Naive B cell (primary cell): ENCODE measurements at regions not wholly inside any gene's neighbourhood (a gene's known extent, or its start where the extent isn't known, plus 50 kb on each side); places are given as distances from the start of the nearest gene placed in this dataset.
"Not testable (repeated sequence)": the region's sequence is repeated elsewhere in the genome, so short reads cannot be mapped to it uniquely, and the experiment has no call there.

Experiments used
- ATAC-seq, 2 donors: fragments of 150-1000 bp; cut with Tn5 transposase; 2 replicates each; pipeline ENCODE4 v1.10.0; 2021; ENCODE audit warnings: low read depth in 2 of 2, mild to moderate bottlenecking in 2 of 2, moderate library complexity in 2 of 2
- DNase-seq: peaks from one replicate; pipeline ENCODE4 v3.0.0; 2022
- H3K27ac Mint-ChIP-seq, 6 donors: one replicate each; pipeline ENCODE4 v1.8.0; 2020 to 2022; ENCODE audit warnings: mild to moderate bottlenecking in 6 of 6, mixed read lengths in 6 of 6, moderate library complexity in 5 of 6, inconsistent platforms in 2 of 6
- H3K27me3 Mint-ChIP-seq, 3 donors: one replicate each; pipeline ENCODE4 v1.8.0; 2021 to 2022; ENCODE audit warnings: mixed read lengths in 3 of 3, mild to moderate bottlenecking in 1 of 3
- H3K36me3 Mint-ChIP-seq, 2 donors: one replicate each; pipeline ENCODE4 v1.8.0; 2020 to 2022; ENCODE audit warnings: mixed read lengths in 2 of 2, inconsistent platforms in 1 of 2, mild to moderate bottlenecking in 1 of 2
- H3K4me1 Mint-ChIP-seq, 3 donors: one replicate each; pipeline ENCODE4 v1.8.0; 2020 to 2022; ENCODE audit warnings: mixed read lengths in 3 of 3, inconsistent platforms in 1 of 3, mild to moderate bottlenecking in 1 of 3, moderate library complexity in 1 of 3
- H3K4me3 Mint-ChIP-seq, 8 donors: one replicate each; pipeline ENCODE4 v1.8.0; 2020 to 2022; ENCODE audit warnings: mild to moderate bottlenecking in 8 of 8, mixed read lengths in 8 of 8, moderate library complexity in 8 of 8, inconsistent platforms in 2 of 8
- H3K9me3 Mint-ChIP-seq, 7 donors: one replicate each; pipeline ENCODE4 v1.8.0; 2020 to 2022; ENCODE audit warnings: mixed read lengths in 7 of 7, mild to moderate bottlenecking in 5 of 7, inconsistent platforms in 2 of 7, moderate library complexity in 1 of 7

DNA sequence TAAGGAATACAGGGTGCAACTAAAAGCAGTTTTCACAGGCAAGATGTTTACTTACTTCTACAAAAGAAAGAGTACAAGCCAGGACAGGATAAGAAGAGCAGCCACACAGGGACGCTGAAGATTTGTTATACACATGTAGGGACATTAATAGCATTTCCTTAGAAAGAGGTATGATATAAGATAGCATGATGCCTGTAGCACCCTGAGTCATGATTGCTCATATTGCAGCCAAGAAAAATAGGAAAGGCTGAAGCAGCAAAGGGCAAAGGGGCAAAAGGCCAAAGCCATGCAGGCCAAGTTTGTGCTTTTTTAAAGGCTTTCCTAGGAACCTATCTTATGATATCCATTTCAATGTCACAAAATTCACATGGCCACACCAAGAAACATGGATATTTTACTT lies 552.0 kb upstream of the TPTE start:
- H3K9me3 Mint-ChIP-seq = peaks cover 2 to 32% (median 12%) of the 10 kb centered on the region in 7 donors
- ATAC-seq, H3K27ac Mint-ChIP-seq, DNase-seq, H3K4me3 Mint-ChIP-seq, H3K4me1 Mint-ChIP-seq, H3K36me3 Mint-ChIP-seq, H3K27me3 Mint-ChIP-seq: not testable (repeated sequence)

DNA sequence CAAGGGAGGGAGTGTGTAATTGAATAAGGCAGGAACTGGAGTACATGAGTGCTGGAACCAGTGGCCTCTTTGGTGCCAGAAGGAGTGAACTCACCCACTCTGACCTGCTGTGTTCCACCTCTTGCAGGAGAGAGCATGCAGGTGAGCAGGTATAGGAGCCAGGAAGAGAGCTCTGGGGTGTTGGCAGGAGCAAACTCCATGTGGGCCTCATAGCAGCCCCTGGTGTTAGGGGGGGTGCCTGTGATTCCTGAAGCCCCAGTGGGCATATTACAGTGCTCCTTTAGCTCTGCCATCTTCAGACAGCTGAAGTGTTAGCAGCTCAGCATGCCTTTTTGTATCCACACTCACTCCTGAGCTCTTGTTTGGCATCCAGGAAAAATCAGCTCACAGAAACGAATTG lies 549.4 kb upstream of the TPTE start:
- H3K4me3 Mint-ChIP-seq, H3K27me3 Mint-ChIP-seq, H3K36me3 Mint-ChIP-seq, H3K27ac Mint-ChIP-seq, H3K4me1 Mint-ChIP-seq, DNase-seq, ATAC-seq: not testable (repeated sequence)
- peaks cover 3 to 24% (median 9%) of the 10 kb centered on the region in 7 donors for H3K9me3 Mint-ChIP-seq

DNA sequence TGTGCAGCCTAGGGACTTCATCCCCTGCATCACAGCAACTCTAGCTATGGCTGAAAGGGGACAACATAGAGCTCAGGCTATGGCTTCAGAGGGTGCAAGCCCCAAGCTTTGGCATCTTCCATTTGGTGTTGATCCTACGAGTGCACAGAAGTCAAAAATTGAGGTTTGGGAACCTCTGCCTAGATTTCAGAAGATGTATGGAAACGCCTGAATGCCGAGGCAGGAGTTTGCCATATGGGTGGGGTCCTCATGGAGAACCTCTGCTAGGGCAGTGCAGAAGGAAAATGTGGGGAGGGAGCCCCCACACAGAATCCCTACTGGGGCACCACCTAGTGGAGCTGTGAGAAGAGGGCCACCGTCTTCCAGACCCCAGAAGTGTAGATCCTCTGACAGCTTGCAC lies 543.0 kb upstream of the TPTE start:
- H3K36me3 Mint-ChIP-seq, ATAC-seq, H3K27me3 Mint-ChIP-seq, H3K27ac Mint-ChIP-seq, H3K4me3 Mint-ChIP-seq, H3K4me1 Mint-ChIP-seq, DNase-seq: not testable (repeated sequence)
- peaks cover 4 to 22% (median 13%) of the 10 kb centered on the region in 7 donors for H3K9me3 Mint-ChIP-seq

DNA sequence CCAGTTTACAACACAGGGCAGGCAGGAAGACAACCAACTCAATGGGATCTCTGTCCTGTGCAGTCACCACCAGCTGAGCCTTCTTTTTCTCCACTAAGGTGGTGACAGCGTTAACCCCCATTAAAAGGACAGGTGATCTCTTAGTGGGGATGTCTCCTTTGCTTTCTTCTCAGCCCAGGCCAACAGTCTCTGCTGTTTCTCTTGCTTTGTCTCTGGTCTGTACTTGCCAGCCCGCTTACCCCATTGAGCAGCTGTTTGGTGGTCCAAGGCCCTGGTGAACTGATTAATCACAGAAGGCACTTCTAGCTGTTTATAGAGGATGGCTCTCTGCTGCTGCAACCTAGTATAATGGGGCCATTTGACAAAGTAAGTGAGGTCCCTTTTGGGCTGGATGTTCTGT lies 523.9 kb upstream of the TPTE start:
- not testable (repeated sequence) for H3K4me1 Mint-ChIP-seq, ATAC-seq, H3K4me3 Mint-ChIP-seq, H3K27me3 Mint-ChIP-seq, H3K36me3 Mint-ChIP-seq, H3K27ac Mint-ChIP-seq, DNase-seq
- peaks cover 0 to 23% (median 10%) of the 10 kb centered on the region in 7 donors for H3K9me3 Mint-ChIP-seq

DNA sequence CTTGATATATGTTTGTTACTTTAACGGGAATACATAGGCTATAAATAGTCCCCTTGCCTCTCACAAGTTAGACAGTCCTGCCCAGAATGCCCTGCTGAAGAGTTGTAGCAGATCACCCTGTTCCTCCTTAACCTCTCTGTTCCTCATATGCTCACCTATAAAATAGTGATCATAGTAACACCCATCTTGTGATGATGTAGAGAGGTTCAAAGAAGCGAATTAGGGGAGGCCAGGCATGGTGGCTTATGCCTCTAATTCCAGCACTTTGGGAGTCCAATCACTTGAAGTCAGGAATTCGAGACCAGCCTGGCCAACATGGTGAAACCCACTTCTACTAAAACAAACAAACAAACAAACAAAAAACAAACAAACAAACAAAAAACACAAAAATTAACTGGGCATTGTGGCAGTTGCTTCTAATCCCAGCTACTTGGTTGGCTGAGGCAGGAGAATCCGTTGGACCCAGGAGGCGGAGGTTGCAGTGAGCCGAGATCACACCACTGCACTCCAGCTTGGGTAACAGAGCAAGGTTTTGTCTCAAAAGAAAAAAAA lies 518.5 kb upstream of the TPTE start:
- not testable (repeated sequence) for ATAC-seq, H3K27me3 Mint-ChIP-seq, H3K27ac Mint-ChIP-seq

DNA sequence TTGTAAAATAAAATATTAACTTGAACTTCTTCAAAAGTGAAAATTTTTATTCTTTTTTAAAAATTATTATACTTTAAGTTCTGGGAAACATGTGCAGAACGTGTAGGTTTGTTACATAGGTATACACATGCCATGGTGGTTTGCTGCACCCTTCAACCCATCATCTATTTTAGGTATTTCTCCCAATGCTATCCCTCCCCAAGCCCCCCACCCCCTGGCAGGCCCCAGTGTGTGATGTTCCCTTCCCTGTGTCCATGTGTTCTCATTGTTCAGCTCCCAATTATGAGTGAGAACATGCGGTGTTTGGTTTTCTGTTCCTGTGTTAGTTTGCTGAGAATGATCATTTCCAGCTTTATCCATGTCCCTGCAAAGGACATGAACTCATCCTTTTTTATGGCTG lies 515.6 kb upstream of the TPTE start:
- not testable (repeated sequence) for H3K27ac Mint-ChIP-seq, H3K27me3 Mint-ChIP-seq, ATAC-seq, H3K36me3 Mint-ChIP-seq, H3K4me1 Mint-ChIP-seq, DNase-seq, H3K4me3 Mint-ChIP-seq
- H3K9me3 Mint-ChIP-seq = peaks cover 0 to 34% (median 19%) of the 10 kb centered on the region in 7 donors

More for the DNA sequence above, 518.5 kb upstream of the TPTE start:
- not testable (repeated sequence) for H3K4me3 Mint-ChIP-seq, H3K4me1 Mint-ChIP-seq, H3K36me3 Mint-ChIP-seq, DNase-seq
- peaks cover 0 to 33% (median 23%) of the 10 kb centered on the region in 7 donors for H3K9me3 Mint-ChIP-seq

DNA sequence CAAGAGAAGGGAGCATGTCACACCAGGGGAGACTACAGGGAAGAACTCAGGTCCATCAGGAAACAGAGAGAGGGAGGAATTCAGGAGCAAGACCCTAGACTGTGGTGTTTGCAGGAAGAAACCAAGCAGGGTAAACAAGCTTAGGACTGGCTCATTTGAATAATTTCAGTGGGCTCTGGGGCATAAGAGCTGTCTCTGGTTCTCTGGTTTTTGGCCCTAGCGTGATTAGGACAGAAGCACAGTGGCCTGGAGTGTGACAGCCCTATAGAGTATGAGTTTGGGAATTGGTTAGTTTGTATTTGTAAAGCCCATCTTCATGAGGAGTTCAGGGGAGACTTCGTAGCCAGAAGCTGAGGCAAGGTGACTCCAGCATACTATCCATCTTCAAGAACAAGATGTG lies 504.4 kb upstream of the TPTE start:
- DNase-seq, ATAC-seq, H3K27me3 Mint-ChIP-seq, H3K4me3 Mint-ChIP-seq, H3K27ac Mint-ChIP-seq, H3K36me3 Mint-ChIP-seq, H3K4me1 Mint-ChIP-seq: not testable (repeated sequence)
- H3K9me3 Mint-ChIP-seq = peaks cover 3 to 18% (median 7%) of the 10 kb centered on the region in 7 donors

DNA sequence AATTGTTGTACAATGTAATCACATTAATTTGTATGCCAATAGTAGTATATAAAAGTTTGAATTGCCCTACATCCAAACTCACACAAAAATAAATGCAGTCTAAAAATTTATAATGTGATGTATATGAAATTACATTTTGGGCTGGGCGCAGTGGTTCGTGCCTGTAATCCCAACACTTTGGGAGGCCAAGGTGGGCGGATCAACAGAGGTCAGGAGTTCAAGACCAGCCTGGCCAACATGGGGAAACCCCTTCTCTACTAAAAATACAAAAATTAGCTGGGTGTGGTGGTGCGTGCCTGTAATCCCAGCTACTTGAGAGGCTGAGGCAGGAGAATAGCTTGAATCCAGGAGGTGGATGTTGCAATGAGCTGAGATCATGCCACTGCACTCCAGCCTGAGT lies 503.6 kb upstream of the TPTE start:
- not testable (repeated sequence) for H3K36me3 Mint-ChIP-seq, H3K27me3 Mint-ChIP-seq, H3K4me1 Mint-ChIP-seq, ATAC-seq, DNase-seq, H3K4me3 Mint-ChIP-seq, H3K27ac Mint-ChIP-seq
- H3K9me3 Mint-ChIP-seq = peaks cover 0 to 18% (median 7%) of the 10 kb centered on the region in 7 donors

DNA sequence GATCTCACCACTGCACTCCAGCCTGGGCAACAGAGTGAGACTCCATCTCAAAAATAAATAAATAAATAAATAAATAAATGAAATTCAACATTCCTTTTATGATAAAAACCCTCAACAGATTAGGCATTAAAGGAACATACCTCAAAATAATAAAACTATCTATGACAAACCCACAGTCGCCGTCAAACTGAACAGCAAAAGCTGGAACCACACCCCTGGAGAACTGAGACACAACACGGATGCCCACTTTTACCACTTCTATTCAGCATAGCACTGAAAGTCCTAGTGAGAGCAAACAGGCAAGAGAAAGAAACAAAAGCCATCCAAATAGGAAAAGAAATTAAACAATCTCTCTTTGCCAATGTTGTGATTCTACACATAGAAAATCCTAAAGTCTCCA lies 499.9 kb upstream of the TPTE start:
- H3K36me3 Mint-ChIP-seq, ATAC-seq, H3K27me3 Mint-ChIP-seq, H3K4me1 Mint-ChIP-seq, H3K27ac Mint-ChIP-seq, H3K4me3 Mint-ChIP-seq, DNase-seq: not testable (repeated sequence)
- H3K9me3 Mint-ChIP-seq = peaks cover 5 to 18% (median 10%) of the 10 kb centered on the region in 7 donors

DNA sequence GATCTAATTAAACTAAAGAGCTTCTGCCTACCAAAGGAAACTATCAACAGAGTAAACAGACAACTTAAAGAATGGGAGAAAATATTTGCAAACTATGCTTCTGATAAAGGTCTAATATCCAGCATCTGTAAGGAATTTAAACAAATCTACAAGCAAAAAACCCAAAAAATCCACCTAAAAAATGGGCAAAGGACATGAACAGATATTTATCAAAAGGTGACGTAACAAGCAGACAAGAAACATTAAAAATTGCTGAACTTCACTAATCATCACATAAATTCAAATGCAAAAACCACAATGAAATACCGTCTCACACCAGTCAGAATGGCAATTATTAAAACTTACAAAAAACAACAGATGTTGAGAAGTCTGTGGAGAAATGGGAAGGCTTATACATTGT lies 498.6 kb upstream of the TPTE start:
- H3K36me3 Mint-ChIP-seq, H3K4me3 Mint-ChIP-seq, H3K27ac Mint-ChIP-seq, ATAC-seq, H3K9me3 Mint-ChIP-seq, H3K4me1 Mint-ChIP-seq, H3K27me3 Mint-ChIP-seq, DNase-seq: not testable (repeated sequence)
